DMS 273 (cell line): ENCODE measurements at regions not wholly inside any gene's neighbourhood (a gene's known extent, or its start where the extent isn't known, plus 50 kb on each side); places are given as distances from the start of the nearest gene placed in this dataset.
"Not testable (repeated sequence)": the region's sequence is repeated elsewhere in the genome, so short reads cannot be mapped to it uniquely, and the experiment has no call there.

Source experiments
- DNase-seq: peaks from one replicate; lab custom pipeline; 2025; ENCODE audit not compliant: unreplicated experiment; lab: John Stamatoyannopoulos, UW

- no peak for DNase-seq
Measured at GRCh38 chr10:85293483-85293882, 965.1 kb downstream of the CCSER2 start.

- no peak for DNase-seq
Measured at GRCh38 chr10:85311613-85312337, 983.4 kb downstream of the CCSER2 start.

- no peak for DNase-seq
Measured at GRCh38 chr10:85315657-85316056, 987.3 kb downstream of the CCSER2 start.

- no peak for DNase-seq
Measured at GRCh38 chr10:85316276-85316675, 987.9 kb downstream of the CCSER2 start.

DNA sequence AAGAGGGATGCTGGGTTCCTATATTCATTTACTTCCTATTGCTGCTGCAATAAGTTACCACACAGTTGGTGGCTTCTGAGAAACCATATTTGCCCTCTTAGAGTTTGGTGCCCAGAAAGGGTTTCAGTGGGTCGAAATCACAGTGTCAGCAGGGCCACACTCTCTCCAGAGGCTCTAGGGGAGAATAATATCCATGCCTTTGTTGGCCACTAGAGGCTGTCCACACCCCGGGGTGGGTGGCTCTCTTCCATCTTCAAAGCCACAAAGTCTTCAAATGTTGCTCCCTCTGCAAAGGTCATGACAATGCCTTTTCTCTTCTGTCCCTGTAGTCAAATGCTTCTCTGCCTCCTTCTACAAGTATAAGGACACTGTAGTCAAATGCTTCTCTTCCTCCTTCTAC, 989.4 kb downstream of the CCSER2 start:
- peak; percentile 3 for DNase-seq

DNA sequence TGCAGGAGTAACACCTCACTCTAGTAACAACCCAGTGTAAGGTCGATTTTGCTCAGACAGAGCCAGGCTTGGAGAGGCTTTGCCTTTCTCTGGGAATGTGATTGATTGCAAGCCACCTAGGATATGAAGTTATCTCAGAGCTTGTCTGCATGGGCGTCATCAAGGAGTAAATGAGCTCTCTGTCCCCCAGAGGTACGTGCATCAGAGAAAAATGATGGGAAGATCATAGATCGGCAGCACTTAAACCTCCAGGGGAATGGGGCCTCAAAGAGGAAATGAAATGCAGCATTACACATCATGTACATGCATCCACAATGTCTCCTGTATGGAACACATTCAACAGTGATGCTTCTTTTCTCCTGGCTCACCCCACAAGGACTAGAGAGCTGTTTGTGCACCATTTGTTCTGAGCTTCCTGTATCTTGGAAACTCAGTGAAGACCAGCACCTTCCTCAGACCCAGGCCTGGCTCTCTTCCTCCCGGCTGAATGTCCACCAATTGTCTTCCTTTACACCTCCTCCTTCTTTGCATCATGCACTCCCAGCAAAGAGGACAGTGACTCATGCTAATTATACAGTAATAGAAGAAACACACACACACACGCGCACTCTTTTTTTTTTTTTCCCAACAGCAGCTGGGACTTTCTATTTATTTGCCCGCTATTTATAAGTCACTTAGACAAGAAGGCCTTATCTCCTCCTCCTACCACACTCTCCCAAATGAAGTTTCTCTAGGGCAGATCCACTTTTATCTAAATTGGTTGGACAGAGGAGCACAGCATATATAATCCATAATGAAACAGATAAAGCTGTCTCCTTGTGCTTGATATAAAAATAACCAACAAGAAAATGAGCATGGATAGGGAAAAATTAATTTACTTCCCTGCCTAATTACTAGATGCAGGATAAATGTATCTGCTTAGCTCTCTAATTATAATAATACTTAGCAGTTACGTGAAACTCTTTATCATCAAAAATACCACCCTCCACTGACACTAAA, 990.7 kb downstream of the CCSER2 start:
- peak; percentile 2 for DNase-seq

- DNase-seq = no peak
Measured at GRCh38 chr10:85319826-85320225, 991.4 kb downstream of the CCSER2 start.

- DNase-seq = no peak
Measured at GRCh38 chr10:85333594-85333993, 1005.2 kb downstream of the CCSER2 start.

GRCh38 chr10:85362401-85362800, 1004.2 kb downstream of the GRID1 start:
- no peak for DNase-seq

GRCh38 chr10:85377029-85377806, 989.4 kb downstream of the GRID1 start:
- DNase-seq = no peak

- DNase-seq = no peak
Measured at GRCh38 chr10:85379338-85379737, 987.3 kb downstream of the GRID1 start.

DNA sequence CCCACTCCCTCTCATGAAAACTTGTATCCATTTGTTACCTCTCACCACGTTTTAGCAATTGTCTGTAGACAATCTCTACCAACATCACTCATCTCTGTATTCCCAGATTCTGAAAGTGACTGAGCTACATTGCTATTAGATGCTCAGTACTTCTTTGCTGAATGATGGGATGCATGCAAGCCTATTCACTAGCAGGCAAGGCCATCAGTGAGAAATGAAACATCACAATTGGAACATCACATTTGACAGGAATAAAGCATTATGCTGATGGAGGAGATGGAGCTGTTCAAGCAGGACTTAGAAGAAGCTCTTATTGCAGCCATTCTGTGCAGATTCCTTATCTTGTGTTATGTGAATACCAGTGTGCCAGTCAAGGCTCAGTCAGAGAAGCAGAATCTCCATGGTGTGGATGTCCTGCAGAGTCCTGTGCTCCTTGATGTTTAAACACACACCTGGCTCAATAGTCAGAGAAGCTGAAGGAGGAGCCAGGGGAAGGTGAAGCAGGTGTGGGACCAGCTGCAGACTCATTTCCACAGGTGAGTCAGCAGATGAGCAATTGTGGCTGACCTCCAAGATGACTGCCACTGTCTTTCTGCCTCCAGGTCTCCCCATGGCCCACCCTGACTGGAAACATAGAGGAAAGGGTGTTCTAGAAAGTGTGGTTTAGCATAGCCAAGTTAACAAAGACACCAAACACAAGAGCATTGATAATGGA, 965.5 kb downstream of the GRID1 start:
- DNase-seq = no peak

- DNase-seq = no peak
Measured at GRCh38 chr10:85402541-85402940, 964.1 kb downstream of the GRID1 start.

DNA sequence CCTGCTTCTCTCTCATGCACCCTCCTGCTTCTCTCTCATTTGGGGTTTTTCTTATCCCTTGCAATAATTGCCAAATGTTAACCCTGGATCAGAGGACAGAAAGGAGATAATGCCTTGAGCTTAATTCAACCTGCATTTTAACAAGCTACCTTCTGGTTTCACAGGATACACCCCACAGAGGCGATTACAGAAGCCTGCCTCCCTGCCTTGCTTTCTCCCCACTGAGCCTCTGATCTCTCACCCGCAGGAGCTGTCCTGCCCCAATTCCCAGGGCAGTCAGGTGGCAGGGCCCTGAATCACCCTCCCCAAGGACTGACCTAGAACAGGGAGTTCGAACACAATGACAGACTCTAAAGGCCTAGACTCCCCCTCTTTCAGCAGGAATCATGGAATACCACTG, 959.5 kb downstream of the GRID1 start:
- no peak for DNase-seq

- DNase-seq = no peak
Measured at GRCh38 chr10:85408388-85408787, 958.2 kb downstream of the GRID1 start.

DNA sequence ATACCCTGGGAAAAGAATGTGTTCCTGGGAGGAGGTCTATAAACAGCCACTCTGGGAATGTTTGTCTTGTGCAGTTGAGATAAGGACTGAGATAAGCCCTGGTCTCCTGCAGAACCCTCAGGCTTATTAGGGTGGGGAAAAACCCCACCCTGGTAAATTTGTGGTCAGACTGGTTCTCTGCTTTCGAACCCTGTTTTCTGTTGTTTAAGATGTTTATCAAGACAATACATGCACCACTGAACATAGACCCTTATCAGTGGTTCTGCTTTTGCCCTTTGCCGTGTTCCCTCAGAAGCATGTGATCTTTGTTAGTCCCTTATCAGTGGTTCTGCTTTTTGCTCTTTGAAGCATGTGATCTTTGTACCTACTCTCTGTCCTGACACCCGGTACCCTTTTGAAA, 956.0 kb downstream of the GRID1 start:
- not testable (repeated sequence) for DNase-seq

DNA sequence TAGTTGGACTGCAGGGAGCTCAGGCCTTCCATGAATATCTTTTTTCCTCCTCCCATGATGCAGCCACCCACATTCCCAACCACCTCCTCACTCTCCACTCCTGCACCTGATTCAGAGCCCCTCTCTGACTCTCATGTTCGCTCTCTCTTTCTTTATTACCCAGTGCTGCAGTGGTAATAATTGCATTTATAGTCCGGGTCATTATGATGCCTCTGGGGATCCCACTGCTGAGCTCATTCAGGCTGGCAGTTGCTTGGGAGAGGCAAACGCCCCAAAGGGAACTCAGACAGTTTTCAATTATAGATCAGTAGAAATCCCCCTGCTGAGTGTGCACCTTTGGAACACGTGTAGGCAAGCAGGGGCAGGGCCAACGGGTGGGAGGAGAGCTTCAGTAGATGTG, 953.0 kb downstream of the GRID1 start:
- DNase-seq = no peak

DNA sequence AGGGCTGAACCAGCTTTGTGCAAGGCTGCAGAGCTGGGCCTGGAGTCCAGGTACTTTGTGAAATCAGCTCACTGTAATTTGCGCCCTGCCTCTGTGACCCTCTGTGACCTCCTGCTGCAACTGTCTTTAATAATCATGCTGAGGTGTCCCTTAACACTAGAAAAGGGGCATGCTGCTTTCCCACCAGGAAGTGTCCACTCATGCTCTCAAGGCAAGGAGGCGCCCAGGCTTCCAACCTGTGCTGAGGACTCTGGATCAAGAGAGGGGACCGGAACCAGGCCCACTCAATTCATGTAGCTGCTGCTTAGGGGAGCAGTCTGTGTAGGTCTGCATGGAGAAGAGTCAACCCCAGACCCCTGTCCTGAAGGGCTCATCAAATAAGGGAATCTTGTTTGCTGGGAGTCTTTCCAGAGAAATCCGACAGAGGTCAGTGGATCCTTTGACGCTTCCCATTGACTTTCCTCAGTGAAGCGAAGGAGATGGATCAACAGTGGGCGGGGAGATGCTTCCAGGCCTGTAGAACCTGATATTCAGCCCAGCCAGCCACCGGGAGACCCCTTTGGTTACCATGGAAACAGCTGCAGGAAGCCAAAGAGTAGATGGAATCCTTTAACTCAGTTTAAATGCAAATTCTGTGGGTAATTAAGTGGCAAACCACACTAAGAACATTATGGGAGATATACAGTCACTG, 945.9 kb downstream of the GRID1 start:
- no peak for DNase-seq

DNA sequence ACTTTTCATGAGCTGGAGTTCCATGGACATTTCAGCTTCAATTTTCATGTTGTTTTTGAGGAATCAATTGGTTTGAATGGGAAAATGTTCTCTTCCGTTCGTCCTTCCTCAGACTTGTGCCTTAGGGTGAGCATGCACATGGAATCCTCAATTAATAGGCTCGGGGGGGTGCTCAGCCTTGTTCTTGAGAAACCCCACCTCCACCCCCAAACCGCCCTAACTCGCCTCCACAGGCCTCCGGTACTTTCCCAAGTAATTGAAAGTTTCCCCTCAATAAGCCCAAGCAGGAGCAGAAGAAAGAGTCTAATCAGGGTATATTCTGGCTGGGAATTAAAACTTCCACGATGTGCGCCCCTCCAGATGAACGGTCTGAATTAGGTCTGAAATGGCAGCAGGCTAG, 945.2 kb downstream of the GRID1 start:
- no peak for DNase-seq

GRCh38 chr10:85429126-85429525, 937.5 kb downstream of the GRID1 start:
- no peak for DNase-seq
